ENCODE measurements at regions not wholly inside any gene's neighbourhood (a gene's known extent, or its start where the extent isn't known, plus 50 kb on each side); places are given as distances from the start of the nearest gene placed in this dataset.

DNA sequence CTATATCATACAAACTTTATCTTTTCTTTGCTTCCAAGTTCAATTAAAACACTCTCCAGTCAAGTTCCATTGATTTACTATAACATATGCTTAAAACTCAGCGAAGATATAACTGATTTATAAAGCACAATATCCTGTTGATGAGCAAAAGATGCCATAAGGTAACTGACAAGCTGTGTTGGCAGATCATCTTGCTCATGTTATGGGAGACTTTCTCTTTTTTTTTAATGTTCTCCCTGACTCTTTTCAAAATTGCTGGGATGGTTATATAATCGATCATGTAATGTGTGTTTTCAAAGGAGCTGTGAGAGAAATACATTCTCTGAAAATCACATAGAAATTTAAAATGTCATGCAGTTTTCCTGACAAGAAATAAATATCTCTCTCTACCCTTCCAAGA is 293.5 kb downstream of the MED10 start:
- TF ChIP-seq EZH2 (IDR thresholded peaks at IDR 0.05; ENCODE audit: low read length, missing control alignments) (no peak), CTCF (conservative IDR thresholded peaks at IDR 0.05 in 1 of 2, IDR thresholded peaks at IDR 0.05 in 1 of 2; ENCODE audit: low read depth in 1 of 2, low read length in 2 of 2) (no peak)

Data from fibroblast of lung (primary cell).